GM23338 (cell line): ENCODE measurements at regions not wholly inside any gene's neighbourhood (a gene's known extent, or its start where the extent isn't known, plus 50 kb on each side); places are given as distances from the start of the nearest gene placed in this dataset.
A peak's percentile ranks its signal among the peaks of the same experiment; 100 is the strongest.

ENCODE experiments used
- ATAC-seq: fragments of 200-7000 bp; cut with Tn5 transposase; 3 replicates; pipeline ENCODE4 v1.9.1; 2020
- DNase-seq: peaks from one replicate; pipeline ENCODE4 v3.0.0-alpha.2; 2015; ENCODE audit warnings: low spot score
- H2AFZ ChIP-seq: fragments of 200-600 bp; sonication (generic); 2 replicates; pipeline ENCODE4 v1.8.0; 2016; ENCODE audit warnings: antibody characterized with exemption, mild to moderate bottlenecking, moderate library complexity
- H3F3A ChIP-seq: fragments of 200-600 bp; sonication (generic); replicated peaks from 2 replicates; pipeline ENCODE4 v1.8.0; 2017; ENCODE audit warnings: antibody characterized with exemption, mixed run types, low read depth
- H3K27ac ChIP-seq: fragments of 200-600 bp; sonication (generic); 2 replicates; pipeline ENCODE4 v1.6.1; 2016; ENCODE audit warnings: low read depth
- H3K27me3 ChIP-seq: fragments of 200-600 bp; sonication (generic); 2 replicates; pipeline ENCODE4 v1.8.0; 2016; ENCODE audit warnings: mild to moderate bottlenecking, mixed run types, moderate library complexity; ENCODE audit not compliant: insufficient read depth
- H3K36me3 ChIP-seq: fragments of 200-600 bp; sonication (generic); 2 replicates; pipeline ENCODE4 v1.8.0; 2016; ENCODE audit warnings: mild to moderate bottlenecking; ENCODE audit not compliant: insufficient read depth
- H3K4me1 ChIP-seq: fragments of 200-600 bp; sonication (generic); 2 replicates; pipeline ENCODE4 v1.8.0; 2016; ENCODE audit warnings: mild to moderate bottlenecking, moderate library complexity; ENCODE audit not compliant: insufficient read depth
- H3K4me2 ChIP-seq: fragments of 200-600 bp; sonication (generic); 2 replicates; pipeline ENCODE4 v1.7.1; 2017; ENCODE audit warnings: mixed run types
- H3K4me3 ChIP-seq: fragments of 200-600 bp; sonication (generic); 2 replicates; pipeline ENCODE4 v1.6.1; 2016; ENCODE audit warnings: mixed run types
- H3K79me2 ChIP-seq: fragments of 200-600 bp; sonication (generic); replicated peaks from 2 replicates; pipeline ENCODE4 v1.8.0; 2017; ENCODE audit warnings: mild to moderate bottlenecking; ENCODE audit not compliant: insufficient read depth
- H3K9me2 ChIP-seq: fragments of 200-600 bp; sonication (generic); 2 replicates; pipeline ENCODE4 v1.8.0; 2017; ENCODE audit not compliant: insufficient read depth
- H4K20me1 ChIP-seq: fragments of 200-600 bp; sonication (generic); replicated peaks from 2 replicates; pipeline ENCODE4 v1.8.0; 2017; ENCODE audit warnings: mild to moderate bottlenecking; ENCODE audit not compliant: insufficient read depth
- H3K27ac Mint-ChIP-seq: 2 replicates; pipeline ENCODE4 v1.8.0; 2020; ENCODE audit warnings: inconsistent platforms, mild to moderate bottlenecking, moderate library complexity, mixed read lengths
- H3K27me3 Mint-ChIP-seq: 3 replicates; pipeline ENCODE4 v1.8.0; 2022; ENCODE audit warnings: low read depth, mild to moderate bottlenecking, moderate library complexity, mixed read lengths, inconsistent platforms; ENCODE audit not compliant: insufficient read depth, poor library complexity
- H3K36me3 Mint-ChIP-seq: 3 replicates; pipeline ENCODE4 v1.8.0; 2021; ENCODE audit warnings: low read depth, mild to moderate bottlenecking, inconsistent platforms, moderate library complexity, mixed read lengths
- H3K4me1 Mint-ChIP-seq: 3 replicates; pipeline ENCODE4 v1.8.0; 2020; ENCODE audit warnings: mild to moderate bottlenecking, inconsistent platforms, mixed read lengths
- H3K4me3 Mint-ChIP-seq: 3 replicates; pipeline ENCODE4 v1.8.0; 2021; ENCODE audit warnings: moderate library complexity, mild to moderate bottlenecking, inconsistent platforms, mixed read lengths
- H3K9me3 Mint-ChIP-seq: 3 replicates; pipeline ENCODE4 v1.8.0; 2020; ENCODE audit warnings: moderate library complexity, mild to moderate bottlenecking, inconsistent platforms, mixed read lengths
- EZH2 ChIP-seq: fragments of 200-600 bp; sonication (generic); IDR thresholded peaks from one replicate; pipeline ENCODE4 v1.8.0; 2017; ENCODE audit warnings: antibody characterized with exemption, mild to moderate bottlenecking, low read depth; ENCODE audit not compliant: unreplicated experiment
- EZH2phosphoT487 ChIP-seq: fragments of 200-600 bp; sonication (generic); IDR thresholded peaks from one replicate; pipeline ENCODE4 v1.8.1; 2018; ENCODE audit warnings: antibody characterized with exemption; ENCODE audit not compliant: unreplicated experiment
- JUNB ChIP-seq: IDR thresholded peaks from one replicate; pipeline ENCODE4 v1.6.1; 2016; ENCODE audit warnings: antibody characterized with exemption; ENCODE audit not compliant: unreplicated experiment
- NANOG ChIP-seq: IDR thresholded peaks from 2 replicates; pipeline ENCODE4 v1.6.1; 2016; ENCODE audit warnings: antibody characterized with exemption, borderline replicate concordance
- POLR2AphosphoS5 ChIP-seq: IDR thresholded peaks from 2 replicates; pipeline ENCODE4 v1.6.1; 2016; ENCODE audit warnings: antibody characterized with exemption, low read depth
- STAT1 ChIP-seq: IDR thresholded peaks from one replicate; pipeline ENCODE4 v1.6.1; 2016; ENCODE audit warnings: antibody characterized with exemption; ENCODE audit not compliant: unreplicated experiment
- ZNF114 ChIP-seq: fragments of 250-450 bp; sonication (Bioruptor Pico); IDR thresholded peaks from 2 replicates; pipeline ENCODE4 v1.5.0; 2020; ENCODE audit warnings: mild to moderate bottlenecking, moderate library complexity
- ZNF331 ChIP-seq: fragments of 250-450 bp; sonication (Bioruptor Pico); IDR thresholded peaks from 2 replicates; pipeline ENCODE4 v1.5.0; 2020; ENCODE audit warnings: low read depth, mild to moderate bottlenecking, moderate library complexity
- TF ChIP-seq, protein P1 (sequence below): IDR thresholded peaks from 2 replicates; pipeline ENCODE4 v1.6.1; 2016; ENCODE audit warnings: antibody characterized with exemption
- TF ChIP-seq, protein P2 (sequence below), 2 experiments: fragments of 200-600 bp in 1 of 2; sonication (generic) in 1 of 2; conservative IDR thresholded peaks; 2 replicates each; pipeline versions ENCODE4 v1.5.1 to v1.6.1; 2016 to 2017; ENCODE audit warnings: antibody characterized with exemption in 2 of 2, low read depth in 2 of 2, mild to moderate bottlenecking in 2 of 2, moderate library complexity in 1 of 2
- TF ChIP-seq, protein P3 (sequence below): fragments of 250-450 bp; sonication (Bioruptor Pico); IDR thresholded peaks from 2 replicates; pipeline ENCODE4 v1.5.0; 2020; ENCODE audit warnings: mild to moderate bottlenecking, moderate library complexity

DNA sequence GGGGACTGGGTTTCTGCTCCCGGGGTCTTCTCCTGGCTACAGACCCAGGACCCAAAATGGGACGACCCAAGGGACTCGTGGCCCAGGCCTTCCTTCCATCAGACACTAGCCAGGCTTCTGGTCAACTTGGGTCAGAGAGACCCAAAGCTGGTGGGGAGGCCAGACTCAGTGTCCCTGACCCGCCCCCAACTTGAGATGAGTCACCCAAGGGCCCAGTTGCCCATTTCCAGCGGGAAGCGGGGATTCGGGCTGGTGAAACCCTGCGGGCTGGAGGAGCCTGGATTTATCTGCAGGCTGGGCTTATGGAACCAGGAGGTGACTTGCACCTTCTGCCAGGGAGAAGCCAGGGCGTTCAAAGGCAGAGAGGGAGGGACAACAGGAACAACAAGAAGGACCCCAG lies 81.5 kb downstream of the RFLNA start:
- peaks cover 8% of the 10 kb centered on the region for H4K20me1 ChIP-seq

DNA sequence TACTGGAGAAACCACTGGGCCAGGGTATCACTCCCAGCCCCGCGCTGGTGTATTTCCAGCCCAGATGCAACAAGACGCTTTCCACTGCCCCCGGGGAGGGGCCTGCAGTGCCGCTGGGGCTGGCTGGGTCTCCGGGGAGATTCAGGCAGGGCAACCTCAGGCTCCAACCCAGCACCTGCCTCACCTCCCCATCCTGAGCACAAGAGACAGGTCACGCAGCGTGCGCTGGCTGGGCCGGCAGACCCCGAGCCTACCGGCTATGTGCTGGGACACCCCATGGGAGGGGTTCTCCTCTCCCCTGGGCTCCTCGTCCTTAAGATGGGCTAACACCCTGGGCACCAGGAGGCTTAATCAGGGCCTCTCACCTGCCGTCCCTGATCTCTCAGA lies 80.9 kb downstream of the RFLNA start:
- no peak overlapping the region for H3K27ac Mint-ChIP-seq
- Histone ChIP-seq H3K4me3 (no peak overlapping the region), H2AFZ (no peak overlapping the region), H3K9me2 (no peaks in the 10 kb centered on the region), H3K79me2 (no peaks in the 10 kb centered on the region), H3K4me1 (no peaks in the 10 kb centered on the region), H3K27ac (no peak overlapping the region), H3K27me3 (no peaks in the 10 kb centered on the region), H3K4me2 (no peak overlapping the region), H3K36me3 (peaks cover 8% of the 10 kb centered on the region; the same call in 1 of the 2 replicates), H4K20me1 (peaks cover 3% of the 10 kb centered on the region), H3F3A (no peaks in the 10 kb centered on the region)
- no peak for ATAC-seq
- H3K4me1 Mint-ChIP-seq: no peaks in the 10 kb centered on the region; the same call in 2 of the 3 replicates
- no peaks in the 10 kb centered on the region for H3K9me3 Mint-ChIP-seq
- H3K4me3 Mint-ChIP-seq: no peak overlapping the region
- peaks cover 6% of the 10 kb centered on the region for H3K27me3 Mint-ChIP-seq
- H3K36me3 Mint-ChIP-seq: peaks cover 27% of the 10 kb centered on the region
- no peak for DNase-seq
- TF ChIP-seq, protein P1, sequence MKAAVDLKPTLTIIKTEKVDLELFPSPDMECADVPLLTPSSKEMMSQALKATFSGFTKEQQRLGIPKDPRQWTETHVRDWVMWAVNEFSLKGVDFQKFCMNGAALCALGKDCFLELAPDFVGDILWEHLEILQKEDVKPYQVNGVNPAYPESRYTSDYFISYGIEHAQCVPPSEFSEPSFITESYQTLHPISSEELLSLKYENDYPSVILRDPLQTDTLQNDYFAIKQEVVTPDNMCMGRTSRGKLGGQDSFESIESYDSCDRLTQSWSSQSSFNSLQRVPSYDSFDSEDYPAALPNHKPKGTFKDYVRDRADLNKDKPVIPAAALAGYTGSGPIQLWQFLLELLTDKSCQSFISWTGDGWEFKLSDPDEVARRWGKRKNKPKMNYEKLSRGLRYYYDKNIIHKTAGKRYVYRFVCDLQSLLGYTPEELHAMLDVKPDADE: no peak
- TF ChIP-seq STAT1 (no peak), NANOG (no peak), EZH2 (no peak), ZNF331 (no peak), JUNB (no peak), ZNF114 (no peak), EZH2phosphoT487 (no peak), POLR2AphosphoS5 (no peak)
- TF ChIP-seq, protein P2, sequence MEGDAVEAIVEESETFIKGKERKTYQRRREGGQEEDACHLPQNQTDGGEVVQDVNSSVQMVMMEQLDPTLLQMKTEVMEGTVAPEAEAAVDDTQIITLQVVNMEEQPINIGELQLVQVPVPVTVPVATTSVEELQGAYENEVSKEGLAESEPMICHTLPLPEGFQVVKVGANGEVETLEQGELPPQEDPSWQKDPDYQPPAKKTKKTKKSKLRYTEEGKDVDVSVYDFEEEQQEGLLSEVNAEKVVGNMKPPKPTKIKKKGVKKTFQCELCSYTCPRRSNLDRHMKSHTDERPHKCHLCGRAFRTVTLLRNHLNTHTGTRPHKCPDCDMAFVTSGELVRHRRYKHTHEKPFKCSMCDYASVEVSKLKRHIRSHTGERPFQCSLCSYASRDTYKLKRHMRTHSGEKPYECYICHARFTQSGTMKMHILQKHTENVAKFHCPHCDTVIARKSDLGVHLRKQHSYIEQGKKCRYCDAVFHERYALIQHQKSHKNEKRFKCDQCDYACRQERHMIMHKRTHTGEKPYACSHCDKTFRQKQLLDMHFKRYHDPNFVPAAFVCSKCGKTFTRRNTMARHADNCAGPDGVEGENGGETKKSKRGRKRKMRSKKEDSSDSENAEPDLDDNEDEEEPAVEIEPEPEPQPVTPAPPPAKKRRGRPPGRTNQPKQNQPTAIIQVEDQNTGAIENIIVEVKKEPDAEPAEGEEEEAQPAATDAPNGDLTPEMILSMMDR (conservative IDR thresholded peaks at IDR 0.05; ENCODE audit: low read depth in 2 of 2): no peak
- TF ChIP-seq, protein P3, sequence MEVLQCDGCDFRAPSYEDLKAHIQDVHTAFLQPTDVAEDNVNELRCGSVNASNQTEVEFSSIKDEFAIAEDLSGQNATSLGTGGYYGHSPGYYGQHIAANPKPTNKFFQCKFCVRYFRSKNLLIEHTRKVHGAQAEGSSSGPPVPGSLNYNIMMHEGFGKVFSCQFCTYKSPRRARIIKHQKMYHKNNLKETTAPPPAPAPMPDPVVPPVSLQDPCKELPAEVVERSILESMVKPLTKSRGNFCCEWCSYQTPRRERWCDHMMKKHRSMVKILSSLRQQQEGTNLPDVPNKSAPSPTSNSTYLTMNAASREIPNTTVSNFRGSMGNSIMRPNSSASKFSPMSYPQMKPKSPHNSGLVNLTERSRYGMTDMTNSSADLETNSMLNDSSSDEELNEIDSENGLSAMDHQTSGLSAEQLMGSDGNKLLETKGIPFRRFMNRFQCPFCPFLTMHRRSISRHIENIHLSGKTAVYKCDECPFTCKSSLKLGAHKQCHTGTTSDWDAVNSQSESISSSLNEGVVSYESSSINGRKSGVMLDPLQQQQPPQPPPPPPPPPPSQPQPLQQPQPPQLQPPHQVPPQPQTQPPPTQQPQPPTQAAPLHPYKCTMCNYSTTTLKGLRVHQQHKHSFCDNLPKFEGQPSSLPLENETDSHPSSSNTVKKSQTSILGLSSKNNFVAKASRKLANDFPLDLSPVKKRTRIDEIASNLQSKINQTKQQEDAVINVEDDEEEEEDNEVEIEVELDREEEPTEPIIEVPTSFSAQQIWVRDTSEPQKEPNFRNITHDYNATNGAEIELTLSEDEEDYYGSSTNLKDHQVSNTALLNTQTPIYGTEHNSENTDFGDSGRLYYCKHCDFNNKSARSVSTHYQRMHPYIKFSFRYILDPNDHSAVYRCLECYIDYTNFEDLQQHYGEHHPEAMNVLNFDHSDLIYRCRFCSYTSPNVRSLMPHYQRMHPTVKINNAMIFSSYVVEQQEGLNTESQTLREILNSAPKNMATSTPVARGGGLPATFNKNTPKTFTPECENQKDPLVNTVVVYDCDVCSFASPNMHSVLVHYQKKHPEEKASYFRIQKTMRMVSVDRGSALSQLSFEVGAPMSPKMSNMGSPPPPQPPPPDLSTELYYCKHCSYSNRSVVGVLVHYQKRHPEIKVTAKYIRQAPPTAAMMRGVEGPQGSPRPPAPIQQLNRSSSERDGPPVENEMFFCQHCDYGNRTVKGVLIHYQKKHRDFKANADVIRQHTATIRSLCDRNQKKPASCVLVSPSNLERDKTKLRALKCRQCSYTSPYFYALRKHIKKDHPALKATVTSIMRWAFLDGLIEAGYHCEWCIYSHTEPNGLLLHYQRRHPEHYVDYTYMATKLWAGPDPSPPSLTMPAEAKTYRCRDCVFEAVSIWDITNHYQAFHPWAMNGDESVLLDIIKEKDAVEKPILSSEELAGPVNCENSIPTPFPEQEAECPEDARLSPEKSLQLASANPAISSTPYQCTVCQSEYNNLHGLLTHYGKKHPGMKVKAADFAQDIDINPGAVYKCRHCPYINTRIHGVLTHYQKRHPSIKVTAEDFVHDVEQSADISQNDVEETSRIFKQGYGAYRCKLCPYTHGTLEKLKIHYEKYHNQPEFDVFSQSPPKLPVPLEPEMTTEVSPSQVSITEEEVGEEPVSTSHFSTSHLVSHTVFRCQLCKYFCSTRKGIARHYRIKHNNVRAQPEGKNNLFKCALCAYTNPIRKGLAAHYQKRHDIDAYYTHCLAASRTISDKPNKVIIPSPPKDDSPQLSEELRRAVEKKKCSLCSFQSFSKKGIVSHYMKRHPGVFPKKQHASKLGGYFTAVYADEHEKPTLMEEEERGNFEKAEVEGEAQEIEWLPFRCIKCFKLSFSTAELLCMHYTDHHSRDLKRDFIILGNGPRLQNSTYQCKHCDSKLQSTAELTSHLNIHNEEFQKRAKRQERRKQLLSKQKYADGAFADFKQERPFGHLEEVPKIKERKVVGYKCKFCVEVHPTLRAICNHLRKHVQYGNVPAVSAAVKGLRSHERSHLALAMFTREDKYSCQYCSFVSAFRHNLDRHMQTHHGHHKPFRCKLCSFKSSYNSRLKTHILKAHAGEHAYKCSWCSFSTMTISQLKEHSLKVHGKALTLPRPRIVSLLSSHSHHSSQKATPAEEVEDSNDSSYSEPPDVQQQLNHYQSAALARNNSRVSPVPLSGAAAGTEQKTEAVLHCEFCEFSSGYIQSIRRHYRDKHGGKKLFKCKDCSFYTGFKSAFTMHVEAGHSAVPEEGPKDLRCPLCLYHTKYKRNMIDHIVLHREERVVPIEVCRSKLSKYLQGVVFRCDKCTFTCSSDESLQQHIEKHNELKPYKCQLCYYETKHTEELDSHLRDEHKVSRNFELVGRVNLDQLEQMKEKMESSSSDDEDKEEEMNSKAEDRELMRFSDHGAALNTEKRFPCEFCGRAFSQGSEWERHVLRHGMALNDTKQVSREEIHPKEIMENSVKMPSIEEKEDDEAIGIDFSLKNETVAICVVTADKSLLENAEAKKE (CRISPR knock-in tag): no peak

More for the DNA sequence above, 81.5 kb downstream of the RFLNA start:
- Histone ChIP-seq H3K27me3 (no peaks in the 10 kb centered on the region), H3K4me1 (no peaks in the 10 kb centered on the region), H3K4me3 (no peak overlapping the region), H3K79me2 (no peaks in the 10 kb centered on the region), H3K9me2 (no peaks in the 10 kb centered on the region), H3F3A (no peaks in the 10 kb centered on the region), H2AFZ (no peak overlapping the region), H3K4me2 (no peak overlapping the region), H3K27ac (no peak overlapping the region), H3K36me3 (peaks cover 8% of the 10 kb centered on the region; the same call in 1 of the 2 replicates)
- ATAC-seq: no peak
- H3K36me3 Mint-ChIP-seq: peaks cover 23% of the 10 kb centered on the region
- peak overlapping the region; percentile 40; the same call in 1 of the 2 replicates for H3K27ac Mint-ChIP-seq
- H3K9me3 Mint-ChIP-seq: no peaks in the 10 kb centered on the region
- peaks cover 6% of the 10 kb centered on the region for H3K27me3 Mint-ChIP-seq
- TF ChIP-seq STAT1: no peak
- H3K4me1 Mint-ChIP-seq: no peaks in the 10 kb centered on the region; the same call in 2 of the 3 replicates
- no peak overlapping the region for H3K4me3 Mint-ChIP-seq
- DNase-seq: no peak
